GM23338 (cell line): ENCODE measurements at regions not wholly inside any gene's neighbourhood (a gene's known extent, or its start where the extent isn't known, plus 50 kb on each side); places are given as distances from the start of the nearest gene placed in this dataset.

ENCODE experiments used
- ATAC-seq: fragments of 200-7000 bp; cut with Tn5 transposase; 3 replicates; pipeline ENCODE4 v1.9.1; 2020
- DNase-seq: peaks from one replicate; pipeline ENCODE4 v3.0.0-alpha.2; 2015; ENCODE audit warnings: low spot score
- H2AFZ ChIP-seq: fragments of 200-600 bp; sonication (generic); 2 replicates; pipeline ENCODE4 v1.8.0; 2016; ENCODE audit warnings: antibody characterized with exemption, mild to moderate bottlenecking, moderate library complexity
- H3F3A ChIP-seq: fragments of 200-600 bp; sonication (generic); replicated peaks from 2 replicates; pipeline ENCODE4 v1.8.0; 2017; ENCODE audit warnings: antibody characterized with exemption, mixed run types, low read depth
- H3K27ac ChIP-seq: fragments of 200-600 bp; sonication (generic); 2 replicates; pipeline ENCODE4 v1.6.1; 2016; ENCODE audit warnings: low read depth
- H3K27me3 ChIP-seq: fragments of 200-600 bp; sonication (generic); 2 replicates; pipeline ENCODE4 v1.8.0; 2016; ENCODE audit warnings: mild to moderate bottlenecking, mixed run types, moderate library complexity; ENCODE audit not compliant: insufficient read depth
- H3K36me3 ChIP-seq: fragments of 200-600 bp; sonication (generic); 2 replicates; pipeline ENCODE4 v1.8.0; 2016; ENCODE audit warnings: mild to moderate bottlenecking; ENCODE audit not compliant: insufficient read depth
- H3K4me1 ChIP-seq: fragments of 200-600 bp; sonication (generic); 2 replicates; pipeline ENCODE4 v1.8.0; 2016; ENCODE audit warnings: mild to moderate bottlenecking, moderate library complexity; ENCODE audit not compliant: insufficient read depth
- H3K4me2 ChIP-seq: fragments of 200-600 bp; sonication (generic); 2 replicates; pipeline ENCODE4 v1.7.1; 2017; ENCODE audit warnings: mixed run types
- H3K4me3 ChIP-seq: fragments of 200-600 bp; sonication (generic); 2 replicates; pipeline ENCODE4 v1.6.1; 2016; ENCODE audit warnings: mixed run types
- H3K79me2 ChIP-seq: fragments of 200-600 bp; sonication (generic); replicated peaks from 2 replicates; pipeline ENCODE4 v1.8.0; 2017; ENCODE audit warnings: mild to moderate bottlenecking; ENCODE audit not compliant: insufficient read depth
- H3K9me2 ChIP-seq: fragments of 200-600 bp; sonication (generic); 2 replicates; pipeline ENCODE4 v1.8.0; 2017; ENCODE audit not compliant: insufficient read depth
- H4K20me1 ChIP-seq: fragments of 200-600 bp; sonication (generic); replicated peaks from 2 replicates; pipeline ENCODE4 v1.8.0; 2017; ENCODE audit warnings: mild to moderate bottlenecking; ENCODE audit not compliant: insufficient read depth
- H3K27ac Mint-ChIP-seq: 2 replicates; pipeline ENCODE4 v1.8.0; 2020; ENCODE audit warnings: inconsistent platforms, mild to moderate bottlenecking, moderate library complexity, mixed read lengths
- H3K27me3 Mint-ChIP-seq: 3 replicates; pipeline ENCODE4 v1.8.0; 2022; ENCODE audit warnings: low read depth, mild to moderate bottlenecking, moderate library complexity, mixed read lengths, inconsistent platforms; ENCODE audit not compliant: insufficient read depth, poor library complexity
- H3K36me3 Mint-ChIP-seq: 3 replicates; pipeline ENCODE4 v1.8.0; 2021; ENCODE audit warnings: low read depth, mild to moderate bottlenecking, inconsistent platforms, moderate library complexity, mixed read lengths
- H3K4me1 Mint-ChIP-seq: 3 replicates; pipeline ENCODE4 v1.8.0; 2020; ENCODE audit warnings: mild to moderate bottlenecking, inconsistent platforms, mixed read lengths
- H3K4me3 Mint-ChIP-seq: 3 replicates; pipeline ENCODE4 v1.8.0; 2021; ENCODE audit warnings: moderate library complexity, mild to moderate bottlenecking, inconsistent platforms, mixed read lengths
- H3K9me3 Mint-ChIP-seq: 3 replicates; pipeline ENCODE4 v1.8.0; 2020; ENCODE audit warnings: moderate library complexity, mild to moderate bottlenecking, inconsistent platforms, mixed read lengths
- CREB1 ChIP-seq: fragments of 250-450 bp; sonication (Bioruptor Pico); IDR thresholded peaks from 2 replicates; pipeline ENCODE4 v1.5.0; 2020; ENCODE audit warnings: low read depth, mild to moderate bottlenecking, moderate library complexity
- CTCF ChIP-seq, 2 experiments: fragments of 200-600 bp in 1 of 2; sonication (generic) in 1 of 2; conservative IDR thresholded peaks; 2 replicates each; pipeline versions ENCODE4 v1.5.1 to v1.6.1; 2016 to 2017; ENCODE audit warnings: antibody characterized with exemption in 2 of 2, low read depth in 2 of 2, mild to moderate bottlenecking in 2 of 2, moderate library complexity in 1 of 2
- ETS1 ChIP-seq: IDR thresholded peaks from 2 replicates; pipeline ENCODE4 v1.6.1; 2016; ENCODE audit warnings: antibody characterized with exemption
- EZH2 ChIP-seq: fragments of 200-600 bp; sonication (generic); IDR thresholded peaks from one replicate; pipeline ENCODE4 v1.8.0; 2017; ENCODE audit warnings: antibody characterized with exemption, mild to moderate bottlenecking, low read depth; ENCODE audit not compliant: unreplicated experiment
- JUNB ChIP-seq: IDR thresholded peaks from one replicate; pipeline ENCODE4 v1.6.1; 2016; ENCODE audit warnings: antibody characterized with exemption; ENCODE audit not compliant: unreplicated experiment
- NANOG ChIP-seq: IDR thresholded peaks from 2 replicates; pipeline ENCODE4 v1.6.1; 2016; ENCODE audit warnings: antibody characterized with exemption, borderline replicate concordance
- POLR2AphosphoS5 ChIP-seq: IDR thresholded peaks from 2 replicates; pipeline ENCODE4 v1.6.1; 2016; ENCODE audit warnings: antibody characterized with exemption, low read depth
- REST ChIP-seq: IDR thresholded peaks from one replicate; pipeline ENCODE4 v1.6.1; 2018; ENCODE audit warnings: antibody characterized with exemption; ENCODE audit not compliant: unreplicated experiment

GRCh38 chr2:172370821-172371455, 56.4 kb upstream of the ITGA6 start (continued):
- TF ChIP-seq REST (no peak), EZH2 (no peak), JUNB (no peak), ETS1 (no peak)

- no peak overlapping the region for H3K4me2 ChIP-seq
- Mint-ChIP-seq H3K4me3 (no peak overlapping the region), H3K9me3 (peaks cover 22% of the 10 kb centered on the region), H3K27me3 (peaks cover 7% of the 10 kb centered on the region), H3K36me3 (peaks cover 18% of the 10 kb centered on the region; the same call in 2 of the 3 replicates), H3K27ac (no peak overlapping the region), H3K4me1 (peaks cover 8% of the 10 kb centered on the region)
- no peaks in the 10 kb centered on the region; the same call in none of the 2 replicates for H3K9me2 ChIP-seq
- no peaks in the 10 kb centered on the region for H3K27me3 ChIP-seq
- no peaks in the 10 kb centered on the region for H4K20me1 ChIP-seq
- H3K79me2 ChIP-seq, result no peaks in the 10 kb centered on the region
- DNase-seq (no peak), ATAC-seq (no peak)
- H3K36me3 ChIP-seq, result no peaks in the 10 kb centered on the region; the same call in 1 of the 2 replicates
- H3K4me3 ChIP-seq, result no peak overlapping the region
- H3F3A ChIP-seq, result no peaks in the 10 kb centered on the region
- no peak overlapping the region for H3K27ac ChIP-seq
- no peak overlapping the region for H2AFZ ChIP-seq
- H3K4me1 ChIP-seq, result no peaks in the 10 kb centered on the region
- TF ChIP-seq POLR2AphosphoS5 (no peak), CTCF (conservative IDR thresholded peaks at IDR 0.05; ENCODE audit: low read depth in 2 of 2) (no peak), JUNB (no peak), NANOG (no peak), REST (no peak), CREB1 (CRISPR knock-in tag) (no peak)
Measured at GRCh38 chr2:172372436-172372835, 55.0 kb upstream of the ITGA6 start.
